ENCODE measurements at regions not wholly inside any gene's neighbourhood (a gene's known extent, or its start where the extent isn't known, plus 50 kb on each side); places are given as distances from the start of the nearest gene placed in this dataset.
A peak's percentile ranks its signal among the peaks of the same experiment; 100 is the strongest.

DNA sequence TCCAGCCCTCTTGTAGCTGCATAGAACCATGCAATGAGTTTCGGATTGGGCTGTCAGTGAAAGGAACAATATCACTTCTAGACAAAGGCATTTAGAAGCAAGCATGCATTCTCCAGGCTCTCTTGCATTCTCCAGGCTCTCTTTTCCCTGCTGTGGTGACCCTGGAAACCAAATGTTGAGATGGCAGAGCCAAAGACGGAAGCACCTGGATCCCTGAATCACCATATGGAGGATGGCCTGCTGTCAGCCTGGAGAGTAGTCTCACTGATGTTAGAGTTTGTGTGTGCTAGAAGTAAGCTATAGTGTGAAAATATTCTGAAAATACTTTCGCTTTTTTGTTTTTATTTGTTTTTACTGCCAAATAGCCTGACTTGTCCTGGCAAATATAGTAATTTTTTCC is 203.9 kb downstream of the C1D start:
- Mint-ChIP-seq H3K36me3 (ENCODE audit: unreplicated experiment) (no peaks in the 10 kb centered on the region), H3K27ac (ENCODE audit: unreplicated experiment) (no peak overlapping the region)

DNA sequence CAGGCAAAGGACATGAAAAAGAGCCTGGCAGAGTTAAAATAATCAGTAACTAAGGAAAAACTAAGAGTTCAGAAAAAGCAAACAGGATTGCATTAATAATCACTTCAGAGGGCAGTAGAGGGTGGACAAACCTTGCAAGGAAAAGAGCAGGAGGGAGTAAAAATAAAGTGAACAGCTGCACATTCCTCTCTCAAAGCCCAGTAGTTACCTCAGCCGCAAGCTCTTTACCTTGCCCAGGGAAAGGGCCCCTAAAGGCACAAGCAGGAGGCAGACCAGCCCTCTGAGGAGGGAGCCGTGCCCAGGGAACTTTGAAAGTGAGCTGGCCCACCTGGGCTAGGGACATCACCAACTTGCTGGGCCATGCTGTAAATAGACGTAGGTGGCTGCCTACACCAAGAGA is 196.9 kb downstream of the C1D start:
- Mint-ChIP-seq H3K27ac (ENCODE audit: unreplicated experiment) (no peak overlapping the region), H3K27me3 (ENCODE audit: unreplicated experiment) (no peaks in the 10 kb centered on the region), H3K4me1 (ENCODE audit: unreplicated experiment) (peaks cover 28% of the 10 kb centered on the region), H3K36me3 (ENCODE audit: unreplicated experiment) (no peaks in the 10 kb centered on the region), H3K4me3 (ENCODE audit: unreplicated experiment) (no peak overlapping the region), H3K9me3 (ENCODE audit: unreplicated experiment) (no peaks in the 10 kb centered on the region)
- DNase-seq (ENCODE audit: extremely low spot score, unreplicated experiment) = no peak
- TF ChIP-seq, protein P1, sequence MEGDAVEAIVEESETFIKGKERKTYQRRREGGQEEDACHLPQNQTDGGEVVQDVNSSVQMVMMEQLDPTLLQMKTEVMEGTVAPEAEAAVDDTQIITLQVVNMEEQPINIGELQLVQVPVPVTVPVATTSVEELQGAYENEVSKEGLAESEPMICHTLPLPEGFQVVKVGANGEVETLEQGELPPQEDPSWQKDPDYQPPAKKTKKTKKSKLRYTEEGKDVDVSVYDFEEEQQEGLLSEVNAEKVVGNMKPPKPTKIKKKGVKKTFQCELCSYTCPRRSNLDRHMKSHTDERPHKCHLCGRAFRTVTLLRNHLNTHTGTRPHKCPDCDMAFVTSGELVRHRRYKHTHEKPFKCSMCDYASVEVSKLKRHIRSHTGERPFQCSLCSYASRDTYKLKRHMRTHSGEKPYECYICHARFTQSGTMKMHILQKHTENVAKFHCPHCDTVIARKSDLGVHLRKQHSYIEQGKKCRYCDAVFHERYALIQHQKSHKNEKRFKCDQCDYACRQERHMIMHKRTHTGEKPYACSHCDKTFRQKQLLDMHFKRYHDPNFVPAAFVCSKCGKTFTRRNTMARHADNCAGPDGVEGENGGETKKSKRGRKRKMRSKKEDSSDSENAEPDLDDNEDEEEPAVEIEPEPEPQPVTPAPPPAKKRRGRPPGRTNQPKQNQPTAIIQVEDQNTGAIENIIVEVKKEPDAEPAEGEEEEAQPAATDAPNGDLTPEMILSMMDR (IDR thresholded peaks at IDR 0.05) = no peak

More for the DNA sequence above, 203.9 kb downstream of the C1D start:
- no peak for DNase-seq (ENCODE audit: extremely low spot score, unreplicated experiment)
- Mint-ChIP-seq H3K4me3 (ENCODE audit: unreplicated experiment) (no peak overlapping the region), H3K27me3 (ENCODE audit: unreplicated experiment) (no peaks in the 10 kb centered on the region), H3K4me1 (ENCODE audit: unreplicated experiment) (no peaks in the 10 kb centered on the region), H3K9me3 (ENCODE audit: unreplicated experiment) (no peaks in the 10 kb centered on the region)
- TF ChIP-seq, protein P1 (IDR thresholded peaks at IDR 0.05) = no peak

DNA sequence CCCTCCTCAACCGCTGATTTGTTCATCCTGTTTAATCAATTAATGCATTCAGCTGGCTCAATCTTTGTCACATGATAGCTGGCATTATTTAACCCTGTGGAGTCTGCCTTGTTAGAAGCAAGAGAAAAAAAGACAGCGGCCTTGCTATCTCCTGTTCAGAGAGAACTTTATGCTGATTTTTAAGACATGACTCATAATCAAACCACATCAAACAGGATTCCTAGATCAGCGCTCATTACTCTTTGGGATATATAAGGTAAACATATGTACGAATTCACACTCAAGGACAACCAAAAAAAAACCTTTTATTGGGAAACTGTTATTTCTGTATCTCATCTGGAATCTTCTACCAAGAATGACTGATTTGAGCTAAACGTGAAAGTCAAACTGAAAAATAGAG is 195.1 kb downstream of the C1D start:
- TF ChIP-seq, protein P1 (IDR thresholded peaks at IDR 0.05) = no peak
- no peak overlapping the region for H3K27ac Mint-ChIP-seq (ENCODE audit: unreplicated experiment)
- H3K27me3 Mint-ChIP-seq (ENCODE audit: unreplicated experiment) = no peaks in the 10 kb centered on the region
- no peak for DNase-seq (ENCODE audit: extremely low spot score, unreplicated experiment)
- no peak overlapping the region for H3K4me3 Mint-ChIP-seq (ENCODE audit: unreplicated experiment)
- peaks cover 43% of the 10 kb centered on the region for H3K4me1 Mint-ChIP-seq (ENCODE audit: unreplicated experiment)
- no peaks in the 10 kb centered on the region for H3K9me3 Mint-ChIP-seq (ENCODE audit: unreplicated experiment)
- H3K36me3 Mint-ChIP-seq (ENCODE audit: unreplicated experiment) = no peaks in the 10 kb centered on the region

DNA sequence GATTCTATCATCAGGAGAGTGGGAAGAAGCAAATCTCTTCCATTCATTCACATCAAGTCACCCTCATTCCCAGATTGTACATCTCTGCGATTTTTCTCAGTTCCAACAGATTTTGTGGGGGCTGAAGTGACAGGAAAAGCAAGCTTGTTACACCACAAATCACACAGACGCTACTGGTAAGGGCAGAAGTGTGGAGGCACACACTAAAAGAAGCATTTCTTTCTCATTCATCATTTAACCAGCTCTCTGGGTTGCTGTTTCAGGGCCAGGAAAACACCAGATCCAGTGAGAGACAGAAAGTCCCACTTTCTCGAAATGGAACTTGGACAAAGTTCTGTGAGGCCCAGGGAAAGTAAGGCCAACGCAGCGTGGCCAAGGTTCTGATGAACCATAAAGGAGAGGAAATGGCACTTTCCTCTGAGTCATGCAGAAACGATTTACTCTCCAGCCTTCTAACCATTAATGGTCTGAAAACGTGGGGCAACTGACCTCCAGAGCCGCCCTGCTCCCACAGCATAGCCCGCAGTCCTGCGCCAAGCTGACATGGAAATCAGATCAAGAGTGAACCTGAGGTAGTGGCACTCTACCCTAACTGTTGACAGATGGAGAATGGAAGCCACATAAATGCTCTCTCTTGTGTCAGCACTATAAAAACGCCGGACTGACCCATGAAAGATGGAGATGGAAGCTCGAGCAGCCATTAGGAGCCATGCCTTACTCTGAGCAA is 191.0 kb downstream of the C1D start:
- DNase-seq (ENCODE audit: extremely low spot score, unreplicated experiment) = no peak
- TF ChIP-seq, protein P1 (IDR thresholded peaks at IDR 0.05) = no peak
- Mint-ChIP-seq H3K9me3 (ENCODE audit: unreplicated experiment) (no peaks in the 10 kb centered on the region), H3K36me3 (ENCODE audit: unreplicated experiment) (no peaks in the 10 kb centered on the region), H3K4me3 (ENCODE audit: unreplicated experiment) (no peak overlapping the region), H3K27me3 (ENCODE audit: unreplicated experiment) (no peaks in the 10 kb centered on the region), H3K4me1 (ENCODE audit: unreplicated experiment) (peaks cover 29% of the 10 kb centered on the region), H3K27ac (ENCODE audit: unreplicated experiment) (peak overlapping the region; percentile 76)

DNA sequence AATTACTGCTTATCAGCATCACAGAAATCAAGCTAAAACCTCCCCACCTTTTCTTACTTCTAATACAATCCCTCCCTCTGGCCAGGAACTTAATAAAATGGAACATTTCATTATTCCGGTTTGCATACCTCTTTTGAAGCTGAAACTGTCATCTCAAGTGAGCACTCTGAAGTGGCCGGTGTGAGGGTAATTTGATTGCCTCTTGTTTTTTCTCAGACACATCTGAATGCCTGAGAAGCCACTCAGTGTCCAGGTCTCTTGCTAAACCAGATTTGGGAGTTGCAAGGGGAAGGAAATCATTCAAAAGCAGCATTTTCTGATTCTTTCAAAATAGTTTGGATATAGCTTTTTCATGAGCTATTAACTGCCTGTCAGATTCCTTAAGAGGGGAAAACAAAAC is 190.3 kb downstream of the C1D start:
- no peak overlapping the region for H3K27ac Mint-ChIP-seq (ENCODE audit: unreplicated experiment)
- DNase-seq (ENCODE audit: extremely low spot score, unreplicated experiment) = no peak
- TF ChIP-seq, protein P1 (IDR thresholded peaks at IDR 0.05) = no peak
- no peaks in the 10 kb centered on the region for H3K27me3 Mint-ChIP-seq (ENCODE audit: unreplicated experiment)
- H3K36me3 Mint-ChIP-seq (ENCODE audit: unreplicated experiment) = no peaks in the 10 kb centered on the region
- no peaks in the 10 kb centered on the region for H3K9me3 Mint-ChIP-seq (ENCODE audit: unreplicated experiment)
- H3K4me1 Mint-ChIP-seq (ENCODE audit: unreplicated experiment) = peaks cover 25% of the 10 kb centered on the region
- no peak overlapping the region for H3K4me3 Mint-ChIP-seq (ENCODE audit: unreplicated experiment)

All from osteocyte (in vitro differentiated cells).